HG03442 (cell line): ENCODE measurements at regions not wholly inside any gene's neighbourhood (a gene's known extent, or its start where the extent isn't known, plus 50 kb on each side); places are given as distances from the start of the nearest gene placed in this dataset.

Experiments used
- ATAC-seq: cut with Tn5 transposase; IDR thresholded peaks from one replicate; pipeline ENCODE4 v1.9.1; 2021; ENCODE audit warnings: mild to moderate bottlenecking, moderate library complexity; ENCODE audit not compliant: unreplicated experiment

- no peak for ATAC-seq
Observed at GRCh38 chr2:145316496-145316895, 796.6 kb upstream of the ZEB2 start.

DNA sequence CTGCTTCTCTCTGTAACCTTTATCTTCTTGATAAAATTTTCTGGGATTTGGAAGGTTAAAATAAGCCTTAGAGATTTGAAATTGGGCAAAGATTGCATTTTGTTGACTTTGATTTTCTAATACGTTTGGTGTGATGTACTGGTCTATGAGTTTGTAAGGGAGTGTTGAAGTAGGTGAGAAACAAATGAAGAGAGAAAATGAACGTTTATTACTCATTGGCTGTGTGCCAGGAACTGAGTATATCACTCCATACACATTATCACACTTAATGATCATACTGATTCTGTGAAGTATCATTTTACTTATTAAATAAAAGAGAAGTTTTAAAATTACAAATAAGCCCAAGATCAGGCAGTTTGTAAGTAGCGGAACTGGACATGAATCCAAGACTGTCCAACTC, 795.1 kb upstream of the ZEB2 start:
- no peak for ATAC-seq

- no peak for ATAC-seq
Observed at GRCh38 chr2:145314119-145314633, 794.3 kb upstream of the ZEB2 start.

- ATAC-seq, result no peak
Observed at GRCh38 chr2:145305889-145306288, 786.0 kb upstream of the ZEB2 start.

GRCh38 chr2:145304501-145304900, 784.6 kb upstream of the ZEB2 start:
- ATAC-seq, result no peak

- no peak for ATAC-seq
Observed at GRCh38 chr2:145303536-145303935, 783.6 kb upstream of the ZEB2 start.

DNA sequence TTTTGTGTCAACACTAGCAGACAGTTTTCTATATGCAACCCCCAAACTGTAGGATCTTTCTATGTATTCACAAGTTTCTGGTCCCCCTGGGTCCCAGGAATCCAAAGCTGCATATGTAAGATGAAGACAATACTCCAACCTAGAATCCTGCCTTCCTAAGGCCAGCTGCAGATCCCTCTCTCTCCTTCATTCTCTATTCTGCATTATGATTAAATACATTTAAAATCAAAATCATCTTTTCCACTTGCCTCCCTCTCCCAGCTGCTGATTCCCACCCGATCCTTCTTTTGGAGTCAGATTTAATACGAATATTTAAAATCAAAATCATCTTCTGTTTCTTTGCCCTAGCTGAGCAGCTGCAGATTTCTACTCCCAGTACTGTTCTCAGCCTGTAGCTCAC, 783.0 kb upstream of the ZEB2 start:
- ATAC-seq, result no peak

- ATAC-seq, result no peak
Observed at GRCh38 chr2:145302451-145302850, 782.5 kb upstream of the ZEB2 start.

DNA sequence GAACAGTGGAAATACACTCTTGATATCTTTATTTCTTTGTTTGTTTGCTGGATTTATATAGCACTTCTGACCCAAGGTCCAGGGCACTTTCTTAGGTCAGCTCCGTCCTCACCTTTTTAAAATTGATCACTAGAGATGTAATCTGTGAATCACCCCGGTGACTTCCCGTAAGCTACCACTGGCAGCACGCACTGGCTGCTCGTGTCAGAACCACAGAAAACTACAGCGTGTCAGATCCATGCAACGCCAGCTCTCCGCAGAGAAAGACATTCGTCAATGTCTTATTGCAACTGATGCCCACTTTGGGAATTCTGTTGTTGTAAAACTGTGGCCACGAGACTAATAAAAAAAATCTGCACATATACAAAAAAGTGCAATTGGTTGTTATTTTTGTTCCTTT, 779.4 kb upstream of the ZEB2 start:
- no peak for ATAC-seq

- ATAC-seq, result no peak
Observed at GRCh38 chr2:145292166-145292565, 772.2 kb upstream of the ZEB2 start.

DNA sequence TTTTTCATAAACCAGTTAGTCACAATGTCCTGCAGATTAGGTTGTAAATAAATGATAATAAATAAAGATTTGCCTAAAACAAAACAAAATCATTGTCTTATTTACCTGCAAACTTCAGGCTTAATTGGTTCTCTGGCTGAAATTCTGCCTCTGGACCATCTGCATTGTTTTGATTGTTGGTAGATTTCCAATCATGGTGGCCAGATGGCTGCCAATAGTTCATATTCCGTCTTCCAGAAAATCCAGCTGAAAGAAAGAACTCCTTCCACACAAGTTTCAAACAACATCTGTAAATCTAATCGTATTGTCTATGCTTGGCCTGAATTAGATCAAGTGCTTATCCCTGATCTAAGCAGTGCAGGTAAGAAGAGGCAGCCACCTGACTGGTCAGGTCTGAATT, 771.1 kb upstream of the ZEB2 start:
- no peak for ATAC-seq

- ATAC-seq, result no peak
Observed at GRCh38 chr2:145289946-145290345, 770.0 kb upstream of the ZEB2 start.

GRCh38 chr2:145288650-145289496, 769.0 kb upstream of the ZEB2 start:
- ATAC-seq, result no peak

- no peak for ATAC-seq
Observed at GRCh38 chr2:145287736-145288135, 767.8 kb upstream of the ZEB2 start.

GRCh38 chr2:145286716-145287275, 766.9 kb upstream of the ZEB2 start:
- ATAC-seq, result no peak

- ATAC-seq, result no peak
Observed at GRCh38 chr2:145284551-145284950, 764.6 kb upstream of the ZEB2 start.

- no peak for ATAC-seq
Observed at GRCh38 chr2:145283131-145283530, 763.2 kb upstream of the ZEB2 start.

DNA sequence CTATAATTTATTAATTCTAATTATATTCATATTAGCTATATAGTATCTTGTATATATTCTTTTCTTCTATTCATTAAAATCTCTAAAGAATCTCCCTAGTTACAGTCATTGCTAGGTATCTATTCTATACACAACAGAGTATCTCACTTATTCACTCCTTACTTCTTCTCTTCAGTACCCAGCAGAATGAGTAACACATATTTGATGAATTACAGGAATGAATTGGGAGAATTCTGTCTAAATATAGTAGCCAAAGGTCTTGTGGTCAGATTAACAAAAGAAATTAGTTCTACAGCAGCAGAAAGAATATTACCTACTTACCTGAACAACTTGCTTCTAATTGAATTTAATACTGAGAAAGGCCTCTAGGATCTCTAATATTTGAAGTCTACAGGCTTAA, 758.0 kb upstream of the ZEB2 start:
- ATAC-seq, result no peak

- ATAC-seq, result no peak
Observed at GRCh38 chr2:145273840-145274239, 753.9 kb upstream of the ZEB2 start.

DNA sequence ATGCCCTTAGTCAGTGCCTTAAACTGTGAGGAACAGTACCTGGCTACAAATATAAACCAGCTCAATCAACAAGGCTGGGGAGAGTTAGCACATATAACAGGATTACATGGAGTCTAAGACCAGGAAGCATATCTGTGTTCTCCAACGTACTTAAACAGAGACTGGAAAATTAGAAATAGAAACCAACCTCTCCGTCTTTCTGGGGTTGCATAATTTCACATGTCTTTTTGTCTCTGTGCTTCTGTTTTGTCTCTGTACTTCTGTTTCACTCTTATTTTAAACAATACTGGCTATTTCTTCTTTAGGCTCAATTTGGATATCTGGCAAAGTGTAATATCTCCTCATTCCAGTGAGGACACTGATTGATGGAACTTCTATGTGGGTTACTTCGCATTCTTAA, 749.0 kb upstream of the ZEB2 start:
- ATAC-seq, result no peak

DNA sequence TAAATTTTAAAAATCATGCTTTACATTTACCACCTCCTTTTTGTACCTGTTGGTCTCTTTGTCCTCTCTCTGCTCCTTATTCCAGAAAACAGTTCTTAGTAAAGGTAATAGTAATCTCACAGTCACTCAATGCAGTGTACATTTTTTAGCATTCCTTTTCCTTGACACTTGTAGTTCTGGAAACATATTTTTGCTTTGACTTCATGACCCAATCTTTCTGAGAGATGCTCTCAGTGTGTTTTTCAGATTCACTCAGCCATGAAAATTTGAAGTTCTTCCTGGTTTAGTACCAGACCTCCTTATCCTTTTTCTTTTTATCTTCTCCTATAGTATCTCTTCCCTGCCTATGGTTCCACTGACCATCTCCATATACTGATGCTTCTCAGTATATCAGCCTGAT, 747.5 kb upstream of the ZEB2 start:
- no peak for ATAC-seq

DNA sequence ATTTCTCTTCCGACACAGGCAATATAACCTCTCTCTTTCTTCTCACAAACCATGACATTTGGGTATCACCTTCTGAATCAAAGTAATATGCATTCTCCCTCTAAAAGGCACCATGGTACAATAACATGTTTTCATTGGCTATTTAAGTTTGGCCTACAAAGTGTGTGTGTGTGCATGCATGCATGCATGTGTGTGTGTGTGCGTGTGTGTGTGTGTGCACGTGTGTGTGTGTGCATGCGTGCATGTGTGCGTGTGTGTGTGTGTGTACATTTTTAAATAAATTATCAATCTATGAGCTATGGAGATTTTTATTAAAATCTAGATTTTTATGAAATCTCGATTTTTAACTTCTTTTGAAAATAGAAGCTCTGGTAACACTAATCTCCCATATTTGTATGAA, 745.3 kb upstream of the ZEB2 start:
- no peak for ATAC-seq

- ATAC-seq, result no peak
Observed at GRCh38 chr2:145260674-145261073, 740.8 kb upstream of the ZEB2 start.
